ENCODE measurements at regions not wholly inside any gene's neighbourhood (a gene's known extent, or its start where the extent isn't known, plus 50 kb on each side); places are given as distances from the start of the nearest gene placed in this dataset.

DNA sequence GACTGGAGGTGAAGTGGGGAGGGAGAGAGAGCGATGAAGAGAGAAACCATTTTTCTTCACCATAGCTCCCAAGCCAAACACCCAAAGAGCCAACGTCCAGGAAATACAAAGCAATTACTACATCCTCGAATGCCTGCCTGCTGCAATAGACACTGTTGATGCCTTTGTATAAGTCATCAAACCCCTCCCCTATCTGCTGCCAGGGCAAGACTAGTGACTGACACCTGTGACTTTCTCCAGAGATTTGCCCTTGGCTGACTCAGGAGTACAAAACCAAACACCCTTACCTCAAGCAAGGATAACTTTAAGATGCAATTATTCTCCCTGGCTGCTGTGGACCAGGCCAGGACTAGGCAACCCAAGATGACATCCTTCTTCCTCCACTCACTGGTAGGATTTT is 81.8 kb upstream of the RASA1 start:
- DNase-seq (no peak), ATAC-seq (no peak)
- H3K4me1 ChIP-seq: no peaks in the 10 kb centered on the region
- intact Hi-C loops (cut with DNase I): no loop called here
- no peaks in the 10 kb centered on the region for H3K9me3 ChIP-seq
- no peak overlapping the region for H3K27ac ChIP-seq
- 50 to 58% (median 52%) methylated on average over 3 of the region's 3 CpGs for WGBS, 3 donors
- TF ChIP-seq, protein P1, sequence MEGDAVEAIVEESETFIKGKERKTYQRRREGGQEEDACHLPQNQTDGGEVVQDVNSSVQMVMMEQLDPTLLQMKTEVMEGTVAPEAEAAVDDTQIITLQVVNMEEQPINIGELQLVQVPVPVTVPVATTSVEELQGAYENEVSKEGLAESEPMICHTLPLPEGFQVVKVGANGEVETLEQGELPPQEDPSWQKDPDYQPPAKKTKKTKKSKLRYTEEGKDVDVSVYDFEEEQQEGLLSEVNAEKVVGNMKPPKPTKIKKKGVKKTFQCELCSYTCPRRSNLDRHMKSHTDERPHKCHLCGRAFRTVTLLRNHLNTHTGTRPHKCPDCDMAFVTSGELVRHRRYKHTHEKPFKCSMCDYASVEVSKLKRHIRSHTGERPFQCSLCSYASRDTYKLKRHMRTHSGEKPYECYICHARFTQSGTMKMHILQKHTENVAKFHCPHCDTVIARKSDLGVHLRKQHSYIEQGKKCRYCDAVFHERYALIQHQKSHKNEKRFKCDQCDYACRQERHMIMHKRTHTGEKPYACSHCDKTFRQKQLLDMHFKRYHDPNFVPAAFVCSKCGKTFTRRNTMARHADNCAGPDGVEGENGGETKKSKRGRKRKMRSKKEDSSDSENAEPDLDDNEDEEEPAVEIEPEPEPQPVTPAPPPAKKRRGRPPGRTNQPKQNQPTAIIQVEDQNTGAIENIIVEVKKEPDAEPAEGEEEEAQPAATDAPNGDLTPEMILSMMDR (IDR thresholded peaks at IDR 0.05): no peak
- no peak overlapping the region for H3K4me3 ChIP-seq
- no peaks in the 10 kb centered on the region for H3K36me3 ChIP-seq (ENCODE audit: insufficient read depth in 1 of 2, low read depth in 1 of 2)
- no peaks in the 10 kb centered on the region for H3K27me3 ChIP-seq (ENCODE audit: insufficient read depth in 3 of 3, low read length in 2 of 3)

GRCh38 chr5:87188391-87188790 is 79.3 kb upstream of the RASA1 start:
- Histone ChIP-seq H3K4me3 (no peak overlapping the region), H3K9me3 (no peaks in the 10 kb centered on the region), H3K36me3 (ENCODE audit: insufficient read depth in 1 of 2, low read depth in 1 of 2) (no peaks in the 10 kb centered on the region), H3K27ac (no peak overlapping the region), H3K4me1 (no peaks in the 10 kb centered on the region), H3K27me3 (ENCODE audit: insufficient read depth in 3 of 3, low read length in 2 of 3) (no peaks in the 10 kb centered on the region)
- ATAC-seq (no peak), DNase-seq (no peak)
- 18 to 24% (median 24%) methylated on average over 3 of the region's 3 CpGs for WGBS, 3 donors
- TF ChIP-seq, protein P1 (IDR thresholded peaks at IDR 0.05): no peak
- intact Hi-C loops (cut with DNase I): no loop called here

- intact Hi-C loops (cut with DNase I): no loop called here
- no peak for ATAC-seq
These were observed 77.6 kb upstream of the RASA1 start for GRCh38 chr5:87190041-87190440.

GRCh38 chr5:87190687-87191086 is 77.0 kb upstream of the RASA1 start:
- Histone ChIP-seq H3K36me3 (ENCODE audit: insufficient read depth in 1 of 2, low read depth in 1 of 2) (no peaks in the 10 kb centered on the region), H3K4me3 (no peak overlapping the region), H3K4me1 (no peaks in the 10 kb centered on the region), H3K9me3 (no peaks in the 10 kb centered on the region), H3K27ac (no peak overlapping the region), H3K27me3 (ENCODE audit: insufficient read depth in 3 of 3, low read length in 2 of 3) (no peaks in the 10 kb centered on the region)
- DNase-seq (no peak), ATAC-seq (no peak)
- TF ChIP-seq, protein P1 (IDR thresholded peaks at IDR 0.05): no peak
- intact Hi-C loops (cut with DNase I): no loop called here

More at GRCh38 chr5:87190041-87190440, 77.6 kb upstream of the RASA1 start:
- TF ChIP-seq, protein P1 (IDR thresholded peaks at IDR 0.05): no peak
- Histone ChIP-seq H3K9me3 (no peaks in the 10 kb centered on the region), H3K4me1 (no peaks in the 10 kb centered on the region), H3K36me3 (ENCODE audit: insufficient read depth in 1 of 2, low read depth in 1 of 2) (no peaks in the 10 kb centered on the region), H3K4me3 (no peak overlapping the region), H3K27me3 (ENCODE audit: insufficient read depth in 3 of 3, low read length in 2 of 3) (no peaks in the 10 kb centered on the region), H3K27ac (no peak overlapping the region)
- no peak for DNase-seq

- DNase-seq: no peak
- H3K4me3 ChIP-seq: no peak overlapping the region
- no peaks in the 10 kb centered on the region for H3K4me1 ChIP-seq
- H3K27me3 ChIP-seq (ENCODE audit: insufficient read depth in 3 of 3, low read length in 2 of 3): no peaks in the 10 kb centered on the region
- TF ChIP-seq, protein P1 (IDR thresholded peaks at IDR 0.05): no peak
- no peak for ATAC-seq
- H3K9me3 ChIP-seq: no peaks in the 10 kb centered on the region
- H3K27ac ChIP-seq: no peak overlapping the region
- intact Hi-C loops (cut with DNase I): no loop called here
- no peaks in the 10 kb centered on the region for H3K36me3 ChIP-seq (ENCODE audit: insufficient read depth in 1 of 2, low read depth in 1 of 2)
These were observed 76.0 kb upstream of the RASA1 start for GRCh38 chr5:87191645-87192044.
